H9 (cell line): ENCODE measurements at regions not wholly inside any gene's neighbourhood (a gene's known extent, or its start where the extent isn't known, plus 50 kb on each side); places are given as distances from the start of the nearest gene placed in this dataset.

ENCODE experiments used
- DNase-seq: peaks from one replicate; pipeline ENCODE4 v3.0.0-alpha.2; 2017
- H2AFZ ChIP-seq: one replicate; pipeline ENCODE4 v1.6.1; 2013; ENCODE audit warnings: mild to moderate bottlenecking, low read length, control low read depth, moderate library complexity
- H2AK5ac ChIP-seq: 2 replicates; pipeline ENCODE4 v1.6.1; 2013; ENCODE audit warnings: low read length, control low read depth, mixed read lengths; ENCODE audit not compliant: insufficient read length
- H2BK120ac ChIP-seq: one replicate; pipeline ENCODE4 v1.6.1; 2013; ENCODE audit warnings: low read depth, mild to moderate bottlenecking, low read length, control low read depth, inconsistent platforms; ENCODE audit not compliant: poor library complexity, severe bottlenecking
- H2BK12ac ChIP-seq: 2 replicates; pipeline ENCODE4 v1.6.1; 2013; ENCODE audit warnings: low read length, control low read depth, mixed read lengths, low read depth; ENCODE audit not compliant: insufficient read length
- H2BK15ac ChIP-seq: 2 replicates; pipeline ENCODE4 v1.6.1; 2013; ENCODE audit warnings: low read depth, low read length, control low read depth
- H2BK20ac ChIP-seq: one replicate; pipeline ENCODE4 v1.6.1; 2013; ENCODE audit warnings: low read depth, mild to moderate bottlenecking, low read length, control low read depth, inconsistent platforms; ENCODE audit not compliant: poor library complexity, severe bottlenecking
- H2BK5ac ChIP-seq: 2 replicates; pipeline ENCODE4 v1.6.1; 2013; ENCODE audit warnings: low read length, control low read depth, mixed read lengths; ENCODE audit not compliant: insufficient read length
- H3K14ac ChIP-seq: 2 replicates; pipeline ENCODE4 v1.6.1; 2013; ENCODE audit warnings: low read length, control low read depth; ENCODE audit not compliant: insufficient read depth
- H3K18ac ChIP-seq: 2 replicates; pipeline ENCODE4 v1.6.1; 2013; ENCODE audit warnings: low read depth, mild to moderate bottlenecking, mixed read lengths, low read length, control low read depth; ENCODE audit not compliant: insufficient read length
- H3K23ac ChIP-seq: 2 replicates; pipeline ENCODE4 v1.6.1; 2013; ENCODE audit warnings: low read length, control low read depth, mixed read lengths, low read depth; ENCODE audit not compliant: insufficient read length
- H3K23me2 ChIP-seq: 2 replicates; pipeline ENCODE4 v1.6.1; 2013; ENCODE audit warnings: low read depth, mild to moderate bottlenecking, mixed read lengths, low read length, control low read depth; ENCODE audit not compliant: insufficient read length, poor library complexity, severe bottlenecking
- H3K27ac ChIP-seq: 2 replicates; pipeline ENCODE4 v1.5.1; 2013; ENCODE audit warnings: low read length, control low read depth, mixed read lengths, low read depth; ENCODE audit not compliant: insufficient read length
- H3K27me3 ChIP-seq: 2 replicates; pipeline ENCODE4 v1.6.1; 2013; ENCODE audit warnings: low read length, control low read depth, inconsistent platforms; ENCODE audit not compliant: insufficient read depth
- H3K4ac ChIP-seq: 2 replicates; pipeline ENCODE4 v1.6.1; 2013; ENCODE audit warnings: low read depth, mild to moderate bottlenecking, control low read depth, inconsistent platforms, low read length, moderate library complexity
- H3K4me1 ChIP-seq: 2 replicates; pipeline ENCODE4 v1.6.1; 2013; ENCODE audit warnings: low read length, control low read depth, inconsistent platforms; ENCODE audit not compliant: insufficient read depth
- H3K4me2 ChIP-seq: 2 replicates; pipeline ENCODE4 v1.6.1; 2013; ENCODE audit warnings: low read length, control low read depth, mixed read lengths; ENCODE audit not compliant: insufficient read length, insufficient read depth
- H3K56ac ChIP-seq: 2 replicates; pipeline ENCODE4 v1.6.1; 2013; ENCODE audit warnings: low read depth, mild to moderate bottlenecking, mixed read lengths, low read length, control low read depth; ENCODE audit not compliant: insufficient read length
- H3K79me1 ChIP-seq: 2 replicates; pipeline ENCODE4 v1.6.1; 2013; ENCODE audit warnings: low read depth, mild to moderate bottlenecking, moderate library complexity, low read length, control low read depth, inconsistent platforms; ENCODE audit not compliant: insufficient read depth, poor library complexity, severe bottlenecking
- H3K79me2 ChIP-seq: 2 replicates; pipeline ENCODE4 v1.6.1; 2013; ENCODE audit warnings: low read length, control low read depth, inconsistent platforms; ENCODE audit not compliant: insufficient read depth
- H3K9ac ChIP-seq: 2 replicates; pipeline ENCODE4 v1.6.1; 2013; ENCODE audit warnings: low read length, control low read depth, mixed read lengths; ENCODE audit not compliant: insufficient read length; ENCODE audit errors: extremely low read depth
- H3K9me3 ChIP-seq: one replicate; pipeline ENCODE4 v1.6.1; 2013; ENCODE audit warnings: low read depth, low read length, inconsistent platforms; ENCODE audit not compliant: control insufficient read depth
- H3T11ph ChIP-seq: one replicate; pipeline ENCODE4 v1.6.1; 2013; ENCODE audit warnings: mild to moderate bottlenecking, low read length, control low read depth, inconsistent platforms
- H4K20me1 ChIP-seq: one replicate; pipeline ENCODE4 v1.6.1; 2013; ENCODE audit not compliant: control insufficient read depth, insufficient read length, insufficient read depth
- H4K5ac ChIP-seq: 2 replicates; pipeline ENCODE4 v1.6.1; 2013; ENCODE audit warnings: low read depth, mild to moderate bottlenecking, mixed read lengths, low read length, control low read depth; ENCODE audit not compliant: insufficient read length
- H4K8ac ChIP-seq: replicated peaks from 2 replicates; pipeline ENCODE4 v1.6.1; 2013; ENCODE audit warnings: low read length, control low read depth, mixed read lengths, low read depth; ENCODE audit not compliant: insufficient read length
- H4K91ac ChIP-seq: 2 replicates; pipeline ENCODE4 v1.6.1; 2013; ENCODE audit warnings: low read depth, mild to moderate bottlenecking, moderate library complexity, mixed read lengths, low read length, control low read depth; ENCODE audit not compliant: insufficient read length
- H3K27ac Mint-ChIP-seq, 3 experiments: 2 replicates in 2 of 3; 3 replicates in 1 of 3; pipeline ENCODE4 v1.8.0; 2020 to 2021; ENCODE audit warnings: mixed read lengths in 3 of 3, mild to moderate bottlenecking in 1 of 3, moderate library complexity in 1 of 3
- H3K27me3 Mint-ChIP-seq: 2 replicates; pipeline ENCODE4 v1.8.0; 2021; ENCODE audit warnings: low read depth, mild to moderate bottlenecking, moderate library complexity, mixed read lengths
- H3K36me3 Mint-ChIP-seq, 3 experiments: 2 replicates in 2 of 3; 3 replicates in 1 of 3; pipeline ENCODE4 v1.8.0; 2020 to 2021; ENCODE audit warnings: low read depth in 3 of 3, mixed read lengths in 3 of 3; ENCODE audit not compliant: insufficient read depth in 1 of 3
- H3K4me1 Mint-ChIP-seq, 2 experiments: 2 replicates each; pipeline ENCODE4 v1.8.0; 2020; ENCODE audit warnings: mixed read lengths in 2 of 2
- H3K4me3 Mint-ChIP-seq, 2 experiments: 2 replicates in 1 of 2; 3 replicates in 1 of 2; pipeline ENCODE4 v1.8.0; 2020 to 2021; ENCODE audit warnings: mild to moderate bottlenecking in 2 of 2, mixed read lengths in 2 of 2, moderate library complexity in 1 of 2
- H3K9me3 Mint-ChIP-seq, 2 experiments: 2 replicates in 1 of 2; 3 replicates in 1 of 2; pipeline ENCODE4 v1.8.0; 2020; ENCODE audit warnings: mild to moderate bottlenecking in 2 of 2, mixed read lengths in 2 of 2, moderate library complexity in 1 of 2
- WGBS: extraction: QIAGEN DNeasy Blood & Tissue Kit; methylation state at CpG from one replicate; pipeline ENCODE4 v1.1.7; 2013; ENCODE audit warnings: missing lambda C conversion rate, low lambda C conversion rate, mixed read lengths; ENCODE audit not compliant: insufficient read length; ENCODE audit errors: extremely low coverage; 5-methylcytosine and 5-hydroxymethylcytosine counted together
- TF ChIP-seq, protein P1 (sequence below): fragments of 200-600 bp; sonication (generic); conservative IDR thresholded peaks from 3 replicates; pipeline ENCODE4 v1.8.0; 2021; ENCODE audit warnings: antibody characterized with exemption, mild to moderate bottlenecking

GRCh38 chr10:59587756-59588140, 121.9 kb downstream of the SLC16A9 start:
- Histone ChIP-seq H2BK15ac (no peak overlapping the region), H2BK12ac (no peak overlapping the region), H3K27me3 (no peaks in the 10 kb centered on the region), H3K14ac (no peak overlapping the region), H2AK5ac (no peak overlapping the region), H2BK20ac (no peak overlapping the region), H3K4me2 (no peak overlapping the region), H4K91ac (no peak overlapping the region), H3K79me1 (no peaks in the 10 kb centered on the region), H3T11ph (no peak overlapping the region), H4K5ac (no peak overlapping the region), H3K79me2 (no peaks in the 10 kb centered on the region), H3K9ac (no peak overlapping the region), H3K9me3 (no peaks in the 10 kb centered on the region), H3K23ac (no peak overlapping the region), H3K4me1 (no peaks in the 10 kb centered on the region; the same call in 1 of the 2 replicates), H3K27ac (no peak overlapping the region), H4K8ac (no peak overlapping the region), H3K23me2 (no peaks in the 10 kb centered on the region), H3K18ac (no peak overlapping the region), H4K20me1 (no peaks in the 10 kb centered on the region), H2AFZ (no peak overlapping the region), H3K4ac (no peak overlapping the region), H3K56ac (no peak overlapping the region), H2BK120ac (no peak overlapping the region), H2BK5ac (no peak overlapping the region)
- DNase-seq = no peak
- Mint-ChIP-seq H3K9me3 (no peaks in the 10 kb centered on the region), H3K4me1 (peaks cover 5 to 7% of the 10 kb centered on the region in 2 experiments; a peak in 3 of 4 replicates), H3K27me3 (peaks cover 2% of the 10 kb centered on the region), H3K4me3 (no peak overlapping the region; a peak in 1 of 5 replicates), H3K27ac (no peak overlapping the region), H3K36me3 (peaks cover 0 to 3% (median 0%) of the 10 kb centered on the region in 3 experiments; a peak in 2 of 7 replicates)
- TF ChIP-seq, protein P1, sequence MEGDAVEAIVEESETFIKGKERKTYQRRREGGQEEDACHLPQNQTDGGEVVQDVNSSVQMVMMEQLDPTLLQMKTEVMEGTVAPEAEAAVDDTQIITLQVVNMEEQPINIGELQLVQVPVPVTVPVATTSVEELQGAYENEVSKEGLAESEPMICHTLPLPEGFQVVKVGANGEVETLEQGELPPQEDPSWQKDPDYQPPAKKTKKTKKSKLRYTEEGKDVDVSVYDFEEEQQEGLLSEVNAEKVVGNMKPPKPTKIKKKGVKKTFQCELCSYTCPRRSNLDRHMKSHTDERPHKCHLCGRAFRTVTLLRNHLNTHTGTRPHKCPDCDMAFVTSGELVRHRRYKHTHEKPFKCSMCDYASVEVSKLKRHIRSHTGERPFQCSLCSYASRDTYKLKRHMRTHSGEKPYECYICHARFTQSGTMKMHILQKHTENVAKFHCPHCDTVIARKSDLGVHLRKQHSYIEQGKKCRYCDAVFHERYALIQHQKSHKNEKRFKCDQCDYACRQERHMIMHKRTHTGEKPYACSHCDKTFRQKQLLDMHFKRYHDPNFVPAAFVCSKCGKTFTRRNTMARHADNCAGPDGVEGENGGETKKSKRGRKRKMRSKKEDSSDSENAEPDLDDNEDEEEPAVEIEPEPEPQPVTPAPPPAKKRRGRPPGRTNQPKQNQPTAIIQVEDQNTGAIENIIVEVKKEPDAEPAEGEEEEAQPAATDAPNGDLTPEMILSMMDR = no peak
- WGBS = no CpG with 5 or more reads among the region's 2 CpGs
